ENCODE measurements at regions not wholly inside any gene's neighbourhood (a gene's known extent, or its start where the extent isn't known, plus 50 kb on each side); places are given as distances from the start of the nearest gene placed in this dataset.

DNA sequence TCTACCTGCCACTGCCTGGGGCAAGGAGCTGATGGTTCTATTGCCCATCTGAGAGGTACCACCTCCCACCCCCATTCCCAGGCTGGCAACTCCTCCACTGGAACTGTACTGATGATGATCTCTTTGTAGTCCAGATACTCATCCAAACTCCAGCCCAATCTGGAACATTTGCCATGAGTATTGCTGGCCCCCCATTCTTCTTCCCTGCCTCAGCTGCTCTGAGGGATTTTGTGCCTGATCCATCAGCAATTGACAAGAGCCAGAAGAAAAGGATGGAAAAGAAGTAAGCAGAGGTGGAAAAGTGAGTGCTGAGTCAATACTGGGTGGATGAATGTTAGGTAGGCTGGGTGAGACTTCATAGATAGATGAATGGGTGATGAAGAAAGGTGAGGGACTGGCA lies 101.2 kb downstream of the NMUR2 start:
- H3K4me1 ChIP-seq (ENCODE audit: control insufficient read depth in 1 of 2, insufficient read depth in 2 of 2, low read length in 2 of 2) = no peaks in the 10 kb centered on the region
- peaks cover 4% of the 10 kb centered on the region; the same call in 1 of the 2 replicates for H3K27me3 ChIP-seq (ENCODE audit: insufficient read depth, low read length)
- ATAC-seq = no peak
- no peak overlapping the region for H3K4me3 ChIP-seq (replicated peaks in 1 of 2; ENCODE audit: low read depth in 1 of 2, low read length in 2 of 2)
- H3K79me2 ChIP-seq (ENCODE audit: insufficient read depth, low read length) = no peaks in the 10 kb centered on the region
- TF ChIP-seq YY1 (IDR thresholded peaks at IDR 0.05; ENCODE audit: extremely low read depth, insufficient replicate concordance, low read depth, low read length) (no peak), ZFX (IDR thresholded peaks at IDR 0.05) (no peak), EZH2phosphoT487 (IDR thresholded peaks at IDR 0.05; ENCODE audit: borderline replicate concordance) (no peak), SP1 (IDR thresholded peaks at IDR 0.05; ENCODE audit: low read depth) (no peak), EZH2 (IDR thresholded peaks at IDR 0.05) (no peak), EGR1 (IDR thresholded peaks at IDR 0.05; ENCODE audit: low read depth) (no peak), JUND (IDR thresholded peaks at IDR 0.05) (no peak), ZNF274 (IDR thresholded peaks at IDR 0.05; ENCODE audit: low read depth, low read length) (no peak), ELF1 (IDR thresholded peaks at IDR 0.05; ENCODE audit: borderline replicate concordance, low read depth) (no peak), SIN3A (IDR thresholded peaks at IDR 0.05; ENCODE audit: low read depth) (no peak)
- TF ChIP-seq, protein P1, sequence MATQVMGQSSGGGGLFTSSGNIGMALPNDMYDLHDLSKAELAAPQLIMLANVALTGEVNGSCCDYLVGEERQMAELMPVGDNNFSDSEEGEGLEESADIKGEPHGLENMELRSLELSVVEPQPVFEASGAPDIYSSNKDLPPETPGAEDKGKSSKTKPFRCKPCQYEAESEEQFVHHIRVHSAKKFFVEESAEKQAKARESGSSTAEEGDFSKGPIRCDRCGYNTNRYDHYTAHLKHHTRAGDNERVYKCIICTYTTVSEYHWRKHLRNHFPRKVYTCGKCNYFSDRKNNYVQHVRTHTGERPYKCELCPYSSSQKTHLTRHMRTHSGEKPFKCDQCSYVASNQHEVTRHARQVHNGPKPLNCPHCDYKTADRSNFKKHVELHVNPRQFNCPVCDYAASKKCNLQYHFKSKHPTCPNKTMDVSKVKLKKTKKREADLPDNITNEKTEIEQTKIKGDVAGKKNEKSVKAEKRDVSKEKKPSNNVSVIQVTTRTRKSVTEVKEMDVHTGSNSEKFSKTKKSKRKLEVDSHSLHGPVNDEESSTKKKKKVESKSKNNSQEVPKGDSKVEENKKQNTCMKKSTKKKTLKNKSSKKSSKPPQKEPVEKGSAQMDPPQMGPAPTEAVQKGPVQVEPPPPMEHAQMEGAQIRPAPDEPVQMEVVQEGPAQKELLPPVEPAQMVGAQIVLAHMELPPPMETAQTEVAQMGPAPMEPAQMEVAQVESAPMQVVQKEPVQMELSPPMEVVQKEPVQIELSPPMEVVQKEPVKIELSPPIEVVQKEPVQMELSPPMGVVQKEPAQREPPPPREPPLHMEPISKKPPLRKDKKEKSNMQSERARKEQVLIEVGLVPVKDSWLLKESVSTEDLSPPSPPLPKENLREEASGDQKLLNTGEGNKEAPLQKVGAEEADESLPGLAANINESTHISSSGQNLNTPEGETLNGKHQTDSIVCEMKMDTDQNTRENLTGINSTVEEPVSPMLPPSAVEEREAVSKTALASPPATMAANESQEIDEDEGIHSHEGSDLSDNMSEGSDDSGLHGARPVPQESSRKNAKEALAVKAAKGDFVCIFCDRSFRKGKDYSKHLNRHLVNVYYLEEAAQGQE (IDR thresholded peaks at IDR 0.05; ENCODE audit: low read depth) = no peak
- TF ChIP-seq, protein P2, sequence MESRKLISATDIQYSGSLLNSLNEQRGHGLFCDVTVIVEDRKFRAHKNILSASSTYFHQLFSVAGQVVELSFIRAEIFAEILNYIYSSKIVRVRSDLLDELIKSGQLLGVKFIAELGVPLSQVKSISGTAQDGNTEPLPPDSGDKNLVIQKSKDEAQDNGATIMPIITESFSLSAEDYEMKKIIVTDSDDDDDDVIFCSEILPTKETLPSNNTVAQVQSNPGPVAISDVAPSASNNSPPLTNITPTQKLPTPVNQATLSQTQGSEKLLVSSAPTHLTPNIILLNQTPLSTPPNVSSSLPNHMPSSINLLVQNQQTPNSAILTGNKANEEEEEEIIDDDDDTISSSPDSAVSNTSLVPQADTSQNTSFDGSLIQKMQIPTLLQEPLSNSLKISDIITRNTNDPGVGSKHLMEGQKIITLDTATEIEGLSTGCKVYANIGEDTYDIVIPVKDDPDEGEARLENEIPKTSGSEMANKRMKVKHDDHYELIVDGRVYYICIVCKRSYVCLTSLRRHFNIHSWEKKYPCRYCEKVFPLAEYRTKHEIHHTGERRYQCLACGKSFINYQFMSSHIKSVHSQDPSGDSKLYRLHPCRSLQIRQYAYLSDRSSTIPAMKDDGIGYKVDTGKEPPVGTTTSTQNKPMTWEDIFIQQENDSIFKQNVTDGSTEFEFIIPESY (IDR thresholded peaks at IDR 0.05; ENCODE audit: extremely low read depth, insufficient replicate concordance, low read length) = no peak
- H2AFZ ChIP-seq (ENCODE audit: low read depth, low read length, poor library complexity, severe bottlenecking) = no peak overlapping the region
- H3K9ac ChIP-seq (ENCODE audit: low read length) = no peak overlapping the region
- no peaks in the 10 kb centered on the region for H3K9me3 ChIP-seq (ENCODE audit: control insufficient read depth in 1 of 2, insufficient read depth in 1 of 2, low read depth in 1 of 2, low read length in 2 of 2)
- ChIA-PET RAD21 (ENCODE audit: low non-redundant PET in 1 of 2, low total read pairs in 2 of 2, uncharacterized antibody in 2 of 2, unreplicated experiment in 2 of 2) (no interaction called here), POLR2A (no interaction called here), CTCF (no interaction called here)
- no peak overlapping the region for H3K4me2 ChIP-seq (ENCODE audit: low read length)
- H3K27ac ChIP-seq (ENCODE audit: low read depth, low read length) = no peak overlapping the region
- intact Hi-C loops (cut with micrococcal nuclease) = no loop called here
- H3K9me2 ChIP-seq (ENCODE audit: insufficient read depth) = no peaks in the 10 kb centered on the region
- H4K20me1 ChIP-seq (ENCODE audit: insufficient read depth) = no peaks in the 10 kb centered on the region
- BruUV-seq (replicated peaks) = no TSS peak
- no peak for DNase-seq (ENCODE audit: low read depth, low spot score)
- H3K36me3 ChIP-seq (ENCODE audit: control insufficient read depth in 1 of 2, insufficient read depth in 2 of 2, low read length in 2 of 2) = no peaks in the 10 kb centered on the region

Measured in HCT116 (cell line).